Trophoblast cell (in vitro differentiated cells and primary cell): ENCODE measurements at regions not wholly inside any gene's neighbourhood (a gene's known extent, or its start where the extent isn't known, plus 50 kb on each side); places are given as distances from the start of the nearest gene placed in this dataset.

Experiments
- DNase-seq, 2 donors: peaks; one replicate each; pipeline ENCODE4 v3.0.0-alpha.2; 2016
- H2AFZ ChIP-seq: 2 replicates; pipeline ENCODE4 v1.6.1; 2013; ENCODE audit warnings: low read length, moderate library complexity, mild to moderate bottlenecking; ENCODE audit not compliant: insufficient read depth, poor library complexity
- H2AK5ac ChIP-seq: 2 replicates; pipeline ENCODE4 v1.6.1; 2013; ENCODE audit warnings: mild to moderate bottlenecking, low read length
- H2BK120ac ChIP-seq: 2 replicates; pipeline ENCODE4 v1.6.1; 2013; ENCODE audit warnings: low read length, mild to moderate bottlenecking, moderate library complexity; ENCODE audit not compliant: insufficient read depth, poor library complexity
- H2BK12ac ChIP-seq: 2 replicates; pipeline ENCODE4 v1.6.1; 2013; ENCODE audit warnings: mild to moderate bottlenecking, low read length, moderate library complexity
- H2BK5ac ChIP-seq: 2 replicates; pipeline ENCODE4 v1.6.1; 2013; ENCODE audit warnings: low read length, low read depth, moderate library complexity, mild to moderate bottlenecking; ENCODE audit not compliant: poor library complexity
- H3K14ac ChIP-seq: 2 replicates; pipeline ENCODE4 v1.6.1; 2013; ENCODE audit warnings: mild to moderate bottlenecking, low read length
- H3K18ac ChIP-seq: 2 replicates; pipeline ENCODE4 v1.6.1; 2013; ENCODE audit warnings: mild to moderate bottlenecking, low read length
- H3K23ac ChIP-seq: 2 replicates; pipeline ENCODE4 v1.6.1; 2013; ENCODE audit warnings: low read length
- H3K27ac ChIP-seq: 2 replicates; pipeline ENCODE4 v1.5.1; 2013; ENCODE audit warnings: low read depth, mild to moderate bottlenecking, inconsistent platforms, low read length, moderate library complexity
- H3K27me3 ChIP-seq: 2 replicates; pipeline ENCODE4 v1.6.1; 2013; ENCODE audit warnings: inconsistent platforms, mild to moderate bottlenecking, low read length, moderate library complexity; ENCODE audit not compliant: insufficient read depth
- H3K36me3 ChIP-seq, 2 experiments: 1 replicate in 1 of 2; 2 replicates in 1 of 2; pipeline ENCODE4 v1.6.1; 2013; ENCODE audit warnings: low read length in 2 of 2, mild to moderate bottlenecking in 2 of 2, moderate library complexity in 1 of 2; ENCODE audit not compliant: insufficient read depth in 2 of 2, control insufficient read depth in 1 of 2
- H3K4ac ChIP-seq: 2 replicates; pipeline ENCODE4 v1.6.1; 2013; ENCODE audit warnings: low read depth, mild to moderate bottlenecking, low read length, moderate library complexity
- H3K4me1 ChIP-seq, 2 experiments: 1 replicate in 1 of 2; 2 replicates in 1 of 2; pipeline ENCODE4 v1.6.1; 2013; ENCODE audit warnings: low read length in 2 of 2, mild to moderate bottlenecking in 2 of 2, moderate library complexity in 1 of 2; ENCODE audit not compliant: insufficient read depth in 2 of 2, control insufficient read depth in 1 of 2
- H3K4me2 ChIP-seq: 2 replicates; pipeline ENCODE4 v1.6.1; 2013; ENCODE audit warnings: inconsistent platforms, mild to moderate bottlenecking, low read length, moderate library complexity
- H3K4me3 ChIP-seq: 2 replicates; pipeline ENCODE4 v1.5.1; 2013; ENCODE audit warnings: mild to moderate bottlenecking, low read depth, low read length, inconsistent platforms
- H3K79me1 ChIP-seq: one replicate; pipeline ENCODE4 v1.6.1; 2013; ENCODE audit warnings: low read length
- H3K79me2 ChIP-seq: 2 replicates; pipeline ENCODE4 v1.6.1; 2013; ENCODE audit warnings: low read length, mild to moderate bottlenecking; ENCODE audit not compliant: control insufficient read depth, insufficient read depth, poor library complexity
- H3K9ac ChIP-seq: 2 replicates; pipeline ENCODE4 v1.6.1; 2013; ENCODE audit warnings: mild to moderate bottlenecking, low read length
- H3K9me3 ChIP-seq: 2 replicates; pipeline ENCODE4 v1.6.1; 2013; ENCODE audit warnings: low read depth, mild to moderate bottlenecking, control low read depth, inconsistent platforms, low read length; ENCODE audit not compliant: insufficient read depth
- H4K12ac ChIP-seq: 2 replicates; pipeline ENCODE4 v1.6.1; 2013; ENCODE audit warnings: low read depth, mild to moderate bottlenecking, low read length, moderate library complexity
- H4K8ac ChIP-seq: 2 replicates; pipeline ENCODE4 v1.6.1; 2013; ENCODE audit warnings: low read depth, mild to moderate bottlenecking, low read length, moderate library complexity
- H4K91ac ChIP-seq: one replicate; pipeline ENCODE4 v1.6.1; 2013; ENCODE audit warnings: low read depth, mild to moderate bottlenecking, low read length, moderate library complexity
- WGBS: extraction: QIAGEN DNeasy Blood & Tissue Kit; methylation state at CpG from one replicate; pipeline ENCODE4 v1.1.7; 2013; ENCODE audit warnings: missing lambda C conversion rate; ENCODE audit not compliant: insufficient read length, insufficient coverage; ENCODE audit errors: extremely low coverage; 5-methylcytosine and 5-hydroxymethylcytosine counted together

GRCh38 chr2:19208479-19209199, 149.8 kb downstream of the OSR1 start:
- H3K9me3 ChIP-seq: no peaks in the 10 kb centered on the region
- H3K18ac ChIP-seq: no peak overlapping the region
- no peaks in the 10 kb centered on the region for H3K27me3 ChIP-seq
- DNase-seq: no peak
- H3K4me3 ChIP-seq: no peak overlapping the region
- no peaks in the 10 kb centered on the region for H3K79me2 ChIP-seq
- H3K27ac ChIP-seq: no peak overlapping the region
- no peak overlapping the region for H3K23ac ChIP-seq
- no peak overlapping the region for H2BK12ac ChIP-seq
- WGBS: no CpG with 5 or more reads among the region's 4 CpGs
- no peak overlapping the region for H4K12ac ChIP-seq
- no peak overlapping the region for H3K4ac ChIP-seq
- no peak overlapping the region for H4K8ac ChIP-seq
- H2AK5ac ChIP-seq: no peak overlapping the region
- no peaks in the 10 kb centered on the region for H3K4me1 ChIP-seq
- H3K36me3 ChIP-seq: no peaks in the 10 kb centered on the region
- H3K4me2 ChIP-seq: no peak overlapping the region
- no peaks in the 10 kb centered on the region for H3K79me1 ChIP-seq
- no peak overlapping the region for H2BK5ac ChIP-seq
- H3K9ac ChIP-seq: no peak overlapping the region
- H3K14ac ChIP-seq: no peak overlapping the region
- no peak overlapping the region for H2AFZ ChIP-seq
- no peak overlapping the region for H2BK120ac ChIP-seq
- H4K91ac ChIP-seq: no peak overlapping the region

DNA sequence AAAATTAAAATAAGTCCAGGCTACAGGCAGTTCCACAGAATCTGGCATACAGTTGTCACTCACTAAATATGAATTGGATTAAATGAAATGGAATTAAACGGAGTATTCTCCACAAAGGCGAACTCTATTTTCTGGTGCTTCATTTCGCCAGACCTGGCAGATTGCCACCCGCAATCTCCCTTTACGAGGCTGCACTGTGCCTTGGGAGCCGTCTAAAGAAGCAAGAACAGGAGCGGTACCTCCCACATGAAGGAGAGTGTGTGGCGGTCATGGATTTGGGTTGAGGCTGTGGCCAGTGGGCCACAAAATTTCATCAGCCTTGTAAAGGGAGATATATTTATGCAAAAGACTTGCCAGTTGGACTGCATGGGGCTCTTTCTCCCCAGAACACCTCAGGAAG, 151.0 kb downstream of the OSR1 start:
- Histone ChIP-seq H3K9ac (no peak overlapping the region), H3K4me3 (no peak overlapping the region), H2BK120ac (no peak overlapping the region), H3K23ac (no peak overlapping the region), H3K79me2 (no peaks in the 10 kb centered on the region), H3K4me1 (no peaks in the 10 kb centered on the region), H2AFZ (no peak overlapping the region), H2BK12ac (no peak overlapping the region), H3K18ac (no peak overlapping the region), H3K27ac (no peak overlapping the region), H3K79me1 (no peaks in the 10 kb centered on the region), H3K36me3 (no peaks in the 10 kb centered on the region), H3K4ac (no peak overlapping the region), H3K14ac (no peak overlapping the region), H2AK5ac (no peak overlapping the region), H4K12ac (no peak overlapping the region), H2BK5ac (no peak overlapping the region), H4K8ac (no peak overlapping the region), H3K4me2 (no peak overlapping the region), H3K9me3 (no peaks in the 10 kb centered on the region), H3K27me3 (no peaks in the 10 kb centered on the region), H4K91ac (no peak overlapping the region)
- DNase-seq: no peak
- no CpG with 5 or more reads among the region's 8 CpGs for WGBS

- no peaks in the 10 kb centered on the region for H3K79me1 ChIP-seq
These were observed 152.4 kb downstream of the OSR1 start for GRCh38 chr2:19205983-19206533.

DNA sequence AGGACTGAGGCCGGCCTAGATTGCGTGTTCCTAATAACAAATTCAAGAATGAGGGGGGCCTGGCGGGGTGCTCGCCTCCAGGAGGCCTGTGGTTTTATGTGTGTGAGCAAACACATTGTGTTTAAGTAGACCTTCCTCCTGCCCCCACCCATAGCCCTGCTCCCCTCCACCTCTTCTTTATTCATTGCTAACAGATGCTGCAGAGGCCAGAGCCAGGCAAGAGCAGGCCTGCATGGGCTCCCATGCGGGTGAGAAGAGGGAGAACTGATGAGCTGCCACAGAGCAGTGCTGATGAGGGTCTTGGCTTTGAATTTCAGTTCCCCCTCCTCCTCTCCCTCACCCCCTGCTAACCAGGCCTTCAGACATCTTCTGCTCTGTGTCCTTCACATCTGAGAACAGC, 154.6 kb downstream of the OSR1 start:
- Histone ChIP-seq H3K27me3 (no peaks in the 10 kb centered on the region), H3K9me3 (no peaks in the 10 kb centered on the region), H3K4ac (no peak overlapping the region), H3K14ac (no peak overlapping the region), H2AFZ (no peak overlapping the region), H4K12ac (no peak overlapping the region), H2BK120ac (no peak overlapping the region), H3K36me3 (no peaks in the 10 kb centered on the region), H3K79me1 (no peaks in the 10 kb centered on the region), H4K8ac (no peak overlapping the region), H3K18ac (no peak overlapping the region), H3K79me2 (no peaks in the 10 kb centered on the region), H2BK5ac (no peak overlapping the region), H3K9ac (no peak overlapping the region), H3K23ac (no peak overlapping the region), H2BK12ac (no peak overlapping the region), H4K91ac (no peak overlapping the region), H2AK5ac (no peak overlapping the region), H3K27ac (no peak overlapping the region), H3K4me1 (no peaks in the 10 kb centered on the region), H3K4me3 (no peak overlapping the region), H3K4me2 (no peak overlapping the region)
- no peak for DNase-seq
- WGBS: no CpG with 5 or more reads among the region's 5 CpGs

More at GRCh38 chr2:19205983-19206533, 152.4 kb downstream of the OSR1 start:
- Histone ChIP-seq H3K9ac (no peak overlapping the region), H3K18ac (no peak overlapping the region), H3K14ac (no peak overlapping the region), H3K4me1 (no peaks in the 10 kb centered on the region), H3K23ac (no peak overlapping the region), H2AFZ (no peak overlapping the region), H3K27me3 (no peaks in the 10 kb centered on the region), H4K91ac (no peak overlapping the region), H3K27ac (no peak overlapping the region), H4K12ac (no peak overlapping the region), H2AK5ac (no peak overlapping the region), H2BK120ac (no peak overlapping the region), H2BK5ac (no peak overlapping the region), H3K4ac (no peak overlapping the region), H3K79me2 (no peaks in the 10 kb centered on the region), H2BK12ac (no peak overlapping the region), H3K36me3 (no peaks in the 10 kb centered on the region), H3K4me2 (no peak overlapping the region), H3K9me3 (no peaks in the 10 kb centered on the region), H4K8ac (no peak overlapping the region), H3K4me3 (no peak overlapping the region)
- no peak for DNase-seq
- no CpG with 5 or more reads among the region's 4 CpGs for WGBS
